Epithelial cell of proximal tubule (primary cell): ENCODE measurements at regions not wholly inside any gene's neighbourhood (a gene's known extent, or its start where the extent isn't known, plus 50 kb on each side); places are given as distances from the start of the nearest gene placed in this dataset.

Experiments used
- DNase-seq: peaks from one replicate; pipeline ENCODE4 v3.0.0-alpha.2; 2011; ENCODE audit warnings: low read depth
- H3K4me3 ChIP-seq: 2 replicates; pipeline ENCODE4 v1.5.1; 2011; ENCODE audit warnings: low read depth, mild to moderate bottlenecking, low read length
- CTCF ChIP-seq: conservative IDR thresholded peaks from 2 replicates; pipeline ENCODE4 v1.5.1; 2012; ENCODE audit warnings: low read depth, mild to moderate bottlenecking, low read length

DNA sequence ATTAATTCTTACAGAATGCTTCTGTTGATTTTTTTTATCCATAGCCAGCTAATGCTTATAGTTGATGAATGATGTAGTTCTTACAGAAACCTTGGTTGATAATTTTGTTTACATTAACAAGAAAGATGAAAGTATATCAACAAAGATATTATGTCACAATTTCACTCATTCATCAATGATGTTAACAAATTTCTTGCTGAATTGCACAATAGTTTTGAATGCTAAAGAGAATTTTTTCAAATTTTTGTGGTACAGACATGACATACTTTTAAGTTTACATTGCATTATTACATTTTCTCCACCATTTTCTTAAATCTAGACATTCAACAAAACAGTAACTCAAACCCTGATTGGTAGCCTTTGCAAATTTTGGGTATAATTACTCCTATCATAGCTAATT is 236.3 kb downstream of the FOXD2 start:
- no peak overlapping the region for H3K4me3 ChIP-seq
- no peak for DNase-seq
- no peak for TF ChIP-seq CTCF

DNA sequence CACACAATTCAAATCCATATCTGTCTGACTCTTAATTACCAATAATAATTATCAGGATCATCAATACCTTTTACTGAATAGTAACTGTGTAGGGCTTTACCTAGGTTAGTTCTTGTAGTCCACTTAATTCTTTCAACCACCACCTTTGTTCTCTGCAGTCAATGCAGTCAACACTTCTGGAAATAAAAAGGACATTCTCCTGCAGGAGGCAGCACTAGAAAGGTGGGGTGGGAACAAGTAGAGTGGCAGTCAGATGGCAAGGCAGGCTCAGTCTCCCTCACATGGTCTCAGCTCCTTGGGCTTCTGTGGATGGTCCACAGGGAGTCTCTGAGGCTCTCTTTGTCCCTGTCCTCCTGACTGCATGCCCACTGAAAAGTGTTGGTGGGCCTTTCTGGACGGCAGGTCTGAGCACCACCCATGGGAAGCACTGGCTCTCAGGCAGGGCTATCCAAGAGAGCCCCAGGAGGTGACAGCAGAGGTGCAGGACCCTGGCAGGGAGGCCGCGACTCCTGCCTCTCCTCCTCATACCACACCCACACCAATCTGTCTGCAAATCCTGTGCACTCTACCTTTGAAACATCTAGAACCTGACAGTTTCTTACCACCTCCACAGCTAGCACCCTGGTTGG is 237.3 kb downstream of the FOXD2 start:
- no peak overlapping the region for H3K4me3 ChIP-seq
- no peak for TF ChIP-seq CTCF
- no peak for DNase-seq

- no peak for TF ChIP-seq CTCF
- DNase-seq = no peak
- H3K4me3 ChIP-seq = no peak overlapping the region
These were observed 237.9 kb downstream of the FOXD2 start for GRCh38 chr1:47675721-47676120.

DNA sequence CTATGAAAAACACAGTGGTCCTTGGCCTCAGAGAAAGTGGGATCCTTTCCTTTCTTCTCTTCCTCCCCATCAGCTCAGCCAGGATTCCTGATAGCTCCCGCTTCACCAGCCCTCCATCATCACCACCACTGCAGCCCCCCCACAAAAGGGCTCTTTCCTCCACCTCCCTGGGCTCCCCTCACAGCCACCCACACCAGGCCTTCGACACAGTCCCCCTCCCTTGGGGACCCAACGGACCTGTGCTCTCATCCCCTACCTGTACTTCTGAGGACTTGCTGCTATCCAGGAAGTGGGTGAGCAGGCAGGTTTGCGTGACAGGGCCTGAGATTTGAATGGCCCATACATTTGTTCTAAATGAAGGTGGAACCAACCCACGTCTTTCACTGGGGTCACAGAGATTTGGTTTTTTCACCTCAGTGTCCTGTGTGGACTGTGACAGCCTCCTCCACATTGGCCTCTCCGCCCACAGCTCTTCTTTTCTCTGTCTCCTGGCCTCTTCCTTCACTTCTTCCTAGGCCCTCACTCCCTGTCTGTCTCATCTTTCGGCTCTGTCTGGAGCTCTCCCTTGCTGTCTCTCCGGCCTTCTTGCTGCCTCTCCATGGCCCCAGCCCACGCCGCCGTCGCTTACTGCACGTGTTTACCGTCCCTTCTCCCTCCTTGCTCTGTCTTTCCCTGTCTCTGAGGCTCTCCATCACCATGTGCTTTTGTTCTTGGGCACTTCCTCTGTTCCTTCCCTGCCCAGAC is 238.6 kb downstream of the FOXD2 start:
- no peak overlapping the region for H3K4me3 ChIP-seq
- TF ChIP-seq CTCF = no peak
- DNase-seq = no peak

GRCh38 chr1:47677241-47677940 is 239.5 kb downstream of the FOXD2 start:
- no peak for TF ChIP-seq CTCF
- H3K4me3 ChIP-seq = no peak overlapping the region
- no peak for DNase-seq

- TF ChIP-seq CTCF = no peak
- H3K4me3 ChIP-seq = no peak overlapping the region
- no peak for DNase-seq
These were observed 240.7 kb downstream of the FOXD2 start for GRCh38 chr1:47678464-47678980.
